Breast epithelium (tissue), 3 donors: ENCODE measurements at regions not wholly inside any gene's neighbourhood (a gene's known extent, or its start where the extent isn't known, plus 50 kb on each side); places are given as distances from the start of the nearest gene placed in this dataset.

ENCODE experiments used
- CTCF ChIP-seq, 3 donors: fragments of 450-650 bp; IDR thresholded peaks; one replicate each; pipeline ENCODE4 v1.5.1; 2016 to 2017; ENCODE audit warnings: antibody characterized with exemption in 3 of 3, mild to moderate bottlenecking in 3 of 3, moderate library complexity in 3 of 3
- POLR2A ChIP-seq: fragments of 450-650 bp; IDR thresholded peaks from one replicate; pipeline ENCODE4 v1.6.1; 2016; ENCODE audit warnings: antibody characterized with exemption, mild to moderate bottlenecking, moderate library complexity

DNA sequence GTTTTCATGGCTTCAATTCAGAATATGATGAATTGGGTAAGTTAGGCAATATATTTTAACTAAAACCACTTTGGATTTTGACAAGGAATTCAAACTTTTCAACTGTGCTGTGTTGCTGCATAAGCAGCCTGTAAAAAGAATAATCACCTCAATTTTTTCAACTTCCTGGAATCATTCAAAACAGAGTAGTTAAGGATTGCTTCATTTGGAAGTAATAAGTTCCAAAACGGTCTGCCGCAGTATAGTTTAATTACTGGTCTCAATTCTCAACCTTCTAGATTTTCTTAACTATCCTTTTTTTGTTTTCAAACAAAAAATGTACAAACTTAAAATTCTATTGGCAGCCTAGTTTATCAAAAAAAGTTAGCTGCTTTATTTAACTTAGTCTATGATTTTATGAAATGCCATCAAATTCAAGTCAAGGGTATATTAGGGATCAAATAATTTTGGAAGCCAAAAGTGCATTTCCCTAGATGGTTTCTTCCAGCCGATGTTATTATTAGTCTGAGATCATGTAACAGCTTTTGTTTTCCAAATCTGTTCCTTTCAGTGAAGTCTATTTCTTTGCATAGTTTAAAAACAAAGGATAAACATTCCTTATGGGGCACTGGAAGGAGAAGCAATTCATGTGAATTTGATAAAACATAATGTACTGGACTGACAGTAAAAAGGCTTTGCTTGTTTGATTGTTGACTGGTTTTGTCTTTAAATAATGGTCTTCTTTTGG lies 76.1 kb upstream of the ETAA1 start:
- TF ChIP-seq CTCF (IDR thresholded peaks at IDR 0.05) (no peak), POLR2A (no peak)
